ENCODE measurements at regions not wholly inside any gene's neighbourhood (a gene's known extent, or its start where the extent isn't known, plus 50 kb on each side); places are given as distances from the start of the nearest gene placed in this dataset.

DNA sequence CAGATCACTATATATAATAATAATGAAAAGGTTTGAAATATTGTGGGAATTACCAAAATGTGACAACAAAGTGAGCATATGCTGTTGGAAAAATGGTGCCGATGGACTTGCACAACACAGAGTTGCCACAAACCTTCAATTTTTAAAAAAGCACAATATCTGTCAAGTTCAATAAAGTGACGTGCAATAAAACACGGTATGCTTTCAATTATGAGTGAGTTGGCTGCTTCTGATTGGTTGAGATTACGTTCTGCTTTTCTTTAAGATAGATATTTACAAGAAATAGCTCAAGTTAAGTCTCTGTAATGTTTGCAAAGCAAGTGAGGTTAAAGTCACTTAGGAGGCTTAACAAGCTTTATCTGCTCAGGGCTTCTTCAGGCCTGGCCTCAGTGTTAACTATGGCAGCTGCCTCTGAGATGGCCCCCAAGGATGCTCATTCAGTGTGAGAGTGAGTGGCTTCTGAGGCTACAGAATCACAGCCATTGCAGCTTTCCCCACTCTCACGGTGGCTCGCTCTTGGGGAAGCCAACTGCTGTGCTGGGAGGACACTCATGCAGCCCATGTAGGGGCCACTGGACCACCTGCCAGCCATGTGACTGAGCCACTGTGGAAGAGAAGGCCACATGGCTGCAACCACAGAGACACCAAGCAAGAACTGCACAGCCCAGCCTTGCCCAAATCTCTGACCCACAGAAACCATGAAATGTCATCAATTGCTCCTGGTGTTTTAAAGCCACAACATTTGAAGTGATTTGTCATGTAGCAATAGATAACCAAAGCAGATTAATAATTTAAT is 78.3 kb upstream of the TMEM72 start:
- TF ChIP-seq, protein P1, sequence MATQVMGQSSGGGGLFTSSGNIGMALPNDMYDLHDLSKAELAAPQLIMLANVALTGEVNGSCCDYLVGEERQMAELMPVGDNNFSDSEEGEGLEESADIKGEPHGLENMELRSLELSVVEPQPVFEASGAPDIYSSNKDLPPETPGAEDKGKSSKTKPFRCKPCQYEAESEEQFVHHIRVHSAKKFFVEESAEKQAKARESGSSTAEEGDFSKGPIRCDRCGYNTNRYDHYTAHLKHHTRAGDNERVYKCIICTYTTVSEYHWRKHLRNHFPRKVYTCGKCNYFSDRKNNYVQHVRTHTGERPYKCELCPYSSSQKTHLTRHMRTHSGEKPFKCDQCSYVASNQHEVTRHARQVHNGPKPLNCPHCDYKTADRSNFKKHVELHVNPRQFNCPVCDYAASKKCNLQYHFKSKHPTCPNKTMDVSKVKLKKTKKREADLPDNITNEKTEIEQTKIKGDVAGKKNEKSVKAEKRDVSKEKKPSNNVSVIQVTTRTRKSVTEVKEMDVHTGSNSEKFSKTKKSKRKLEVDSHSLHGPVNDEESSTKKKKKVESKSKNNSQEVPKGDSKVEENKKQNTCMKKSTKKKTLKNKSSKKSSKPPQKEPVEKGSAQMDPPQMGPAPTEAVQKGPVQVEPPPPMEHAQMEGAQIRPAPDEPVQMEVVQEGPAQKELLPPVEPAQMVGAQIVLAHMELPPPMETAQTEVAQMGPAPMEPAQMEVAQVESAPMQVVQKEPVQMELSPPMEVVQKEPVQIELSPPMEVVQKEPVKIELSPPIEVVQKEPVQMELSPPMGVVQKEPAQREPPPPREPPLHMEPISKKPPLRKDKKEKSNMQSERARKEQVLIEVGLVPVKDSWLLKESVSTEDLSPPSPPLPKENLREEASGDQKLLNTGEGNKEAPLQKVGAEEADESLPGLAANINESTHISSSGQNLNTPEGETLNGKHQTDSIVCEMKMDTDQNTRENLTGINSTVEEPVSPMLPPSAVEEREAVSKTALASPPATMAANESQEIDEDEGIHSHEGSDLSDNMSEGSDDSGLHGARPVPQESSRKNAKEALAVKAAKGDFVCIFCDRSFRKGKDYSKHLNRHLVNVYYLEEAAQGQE (IDR thresholded peaks at IDR 0.05; ENCODE audit: low read depth), result no peak
- TF ChIP-seq YY1 (IDR thresholded peaks at IDR 0.05; ENCODE audit: low read depth), result no peak
- TF ChIP-seq, protein P2, sequence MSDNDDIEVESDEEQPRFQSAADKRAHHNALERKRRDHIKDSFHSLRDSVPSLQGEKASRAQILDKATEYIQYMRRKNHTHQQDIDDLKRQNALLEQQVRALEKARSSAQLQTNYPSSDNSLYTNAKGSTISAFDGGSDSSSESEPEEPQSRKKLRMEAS (IDR thresholded peaks at IDR 0.05), result no peak
- TF ChIP-seq, protein P3, sequence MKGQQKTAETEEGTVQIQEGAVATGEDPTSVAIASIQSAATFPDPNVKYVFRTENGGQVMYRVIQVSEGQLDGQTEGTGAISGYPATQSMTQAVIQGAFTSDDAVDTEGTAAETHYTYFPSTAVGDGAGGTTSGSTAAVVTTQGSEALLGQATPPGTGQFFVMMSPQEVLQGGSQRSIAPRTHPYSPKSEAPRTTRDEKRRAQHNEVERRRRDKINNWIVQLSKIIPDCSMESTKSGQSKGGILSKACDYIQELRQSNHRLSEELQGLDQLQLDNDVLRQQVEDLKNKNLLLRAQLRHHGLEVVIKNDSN (IDR thresholded peaks at IDR 0.05), result no peak
- TF ChIP-seq CREB1 (IDR thresholded peaks at IDR 0.05; ENCODE audit: low read depth), result no peak
- TF ChIP-seq EGR1 (IDR thresholded peaks at IDR 0.05), result no peak
- no peak for TF ChIP-seq FOXM1 (IDR thresholded peaks at IDR 0.05; ENCODE audit: borderline replicate concordance, low read depth)
- TF ChIP-seq CEBPB (IDR thresholded peaks at IDR 0.05), result no peak
- no peak for TF ChIP-seq ZBTB7A (IDR thresholded peaks at IDR 0.05; ENCODE audit: low read depth)
- TF ChIP-seq TEAD4 (IDR thresholded peaks at IDR 0.05), result no peak
- TF ChIP-seq TAF1 (IDR thresholded peaks at IDR 0.05; ENCODE audit: low read depth), result no peak

DNA sequence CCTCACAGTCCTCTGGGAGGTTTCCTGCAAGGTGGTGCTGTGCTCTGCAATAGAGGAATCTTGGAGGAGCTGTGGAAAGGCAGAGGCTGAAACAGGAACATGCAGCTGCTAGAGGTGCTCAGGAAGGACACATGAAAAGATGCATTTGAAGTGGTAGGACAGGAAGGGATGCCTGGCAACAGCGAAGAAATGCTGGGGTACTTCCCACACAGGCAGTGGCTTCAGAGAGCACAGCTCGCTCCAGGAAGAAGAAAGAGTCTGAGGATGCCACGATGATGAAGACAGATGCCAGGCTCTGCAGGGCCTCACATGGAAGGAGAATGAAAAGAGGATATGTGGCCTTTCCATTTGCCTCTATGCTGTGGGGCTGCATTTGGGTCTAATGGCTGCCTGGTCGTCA is 77.0 kb upstream of the TMEM72 start:
- TF ChIP-seq TCF12 (IDR thresholded peaks at IDR 0.05; ENCODE audit: low read depth) (no peak), YY1 (IDR thresholded peaks at IDR 0.05; ENCODE audit: low read depth) (no peak), ZBTB7A (IDR thresholded peaks at IDR 0.05; ENCODE audit: low read depth) (no peak), TAF1 (IDR thresholded peaks at IDR 0.05; ENCODE audit: low read depth) (no peak), CEBPB (IDR thresholded peaks at IDR 0.05) (no peak), CREB1 (IDR thresholded peaks at IDR 0.05; ENCODE audit: low read depth) (no peak), RAD21 (IDR thresholded peaks at IDR 0.05; ENCODE audit: low read depth) (no peak), TEAD4 (IDR thresholded peaks at IDR 0.05) (no peak), EGR1 (IDR thresholded peaks at IDR 0.05) (no peak), NFIC (IDR thresholded peaks at IDR 0.05) (no peak), FOXM1 (IDR thresholded peaks at IDR 0.05; ENCODE audit: borderline replicate concordance, low read depth) (no peak), EP300 (IDR thresholded peaks at IDR 0.05; ENCODE audit: borderline replicate concordance) (no peak)
- TF ChIP-seq, protein P1 (IDR thresholded peaks at IDR 0.05; ENCODE audit: low read depth), result no peak
- TF ChIP-seq, protein P2 (IDR thresholded peaks at IDR 0.05), result no peak
- TF ChIP-seq, protein P3 (IDR thresholded peaks at IDR 0.05), result no peak

DNA sequence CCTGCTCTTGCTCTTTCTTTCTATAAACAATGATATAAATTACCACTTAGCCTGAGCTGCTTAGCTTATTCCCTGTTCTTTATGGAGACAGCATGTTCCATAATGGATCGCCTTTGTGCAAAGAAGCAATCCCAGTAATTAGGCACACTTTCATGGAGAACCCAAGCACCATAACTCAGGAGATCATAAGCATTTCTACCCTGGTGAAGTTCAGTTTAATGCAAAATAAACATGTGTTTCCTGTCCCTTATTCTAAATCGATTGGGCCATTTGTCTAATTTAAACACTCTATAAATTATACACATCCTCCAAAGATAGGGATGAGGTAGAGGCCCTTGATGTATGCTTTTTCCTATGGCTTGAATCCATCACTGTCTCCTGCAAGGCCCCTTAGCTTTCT is 75.8 kb upstream of the TMEM72 start:
- TF ChIP-seq TCF12 (IDR thresholded peaks at IDR 0.05; ENCODE audit: low read depth) (no peak), EGR1 (IDR thresholded peaks at IDR 0.05) (no peak), YY1 (IDR thresholded peaks at IDR 0.05; ENCODE audit: low read depth) (no peak), CREB1 (IDR thresholded peaks at IDR 0.05; ENCODE audit: low read depth) (no peak), CEBPB (IDR thresholded peaks at IDR 0.05) (no peak)
- TF ChIP-seq, protein P2 (IDR thresholded peaks at IDR 0.05), result no peak

DNA sequence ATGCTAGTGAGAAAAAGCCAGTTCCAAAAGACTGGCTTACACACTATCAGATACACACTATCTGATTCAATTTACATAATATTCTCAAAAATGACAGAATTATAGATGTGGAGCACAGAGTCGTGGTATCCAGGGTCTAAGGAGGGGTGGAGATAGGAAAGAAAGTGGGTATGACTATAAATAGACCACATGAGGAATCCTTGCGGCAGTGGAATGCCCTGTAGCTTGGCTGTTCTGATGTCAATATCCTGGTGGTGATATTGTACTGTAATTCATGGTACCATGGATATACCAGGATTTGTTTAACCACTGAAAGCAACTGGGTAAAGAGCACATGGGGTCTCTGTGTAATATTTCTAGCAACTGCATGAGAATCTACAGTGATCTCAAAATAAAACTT is 67.7 kb upstream of the TMEM72 start:
- TF ChIP-seq, protein P2 (IDR thresholded peaks at IDR 0.05), result no peak
- TF ChIP-seq RAD21 (IDR thresholded peaks at IDR 0.05; ENCODE audit: low read depth) (no peak), NFIC (IDR thresholded peaks at IDR 0.05) (no peak), EP300 (IDR thresholded peaks at IDR 0.05; ENCODE audit: borderline replicate concordance) (no peak), TEAD4 (IDR thresholded peaks at IDR 0.05) (no peak), FOXM1 (IDR thresholded peaks at IDR 0.05; ENCODE audit: borderline replicate concordance, low read depth) (no peak), CEBPB (IDR thresholded peaks at IDR 0.05) (no peak), YY1 (IDR thresholded peaks at IDR 0.05; ENCODE audit: low read depth) (no peak), TAF1 (IDR thresholded peaks at IDR 0.05; ENCODE audit: low read depth) (no peak), TCF12 (IDR thresholded peaks at IDR 0.05; ENCODE audit: low read depth) (no peak), ZBTB7A (IDR thresholded peaks at IDR 0.05; ENCODE audit: low read depth) (no peak), EGR1 (IDR thresholded peaks at IDR 0.05) (no peak), CREB1 (IDR thresholded peaks at IDR 0.05; ENCODE audit: low read depth) (no peak)
- TF ChIP-seq, protein P1 (IDR thresholded peaks at IDR 0.05; ENCODE audit: low read depth), result no peak
- TF ChIP-seq, protein P3 (IDR thresholded peaks at IDR 0.05), result no peak
